Adrenal gland (tissue), 9 donors: ENCODE measurements at regions not wholly inside any gene's neighbourhood (a gene's known extent, or its start where the extent isn't known, plus 50 kb on each side); places are given as distances from the start of the nearest gene placed in this dataset.

Source experiments
- DNase-seq, 7 donors: peaks; one replicate each; pipeline ENCODE4 v3.0.0-alpha.2; 2019 to 2020
- H3K27ac ChIP-seq, 5 donors: fragments of 200-600 bp; sonication (generic) in 4 of 5; 1 replicate in 3 of 5; 2 replicates in 2 of 5; pipeline versions ENCODE4 v1.5.1 to v1.8.0; 2016 to 2020; ENCODE audit warnings: mild to moderate bottlenecking in 1 of 5
- H3K27me3 ChIP-seq: fragments of 200-600 bp; 2 replicates; pipeline ENCODE4 v1.8.0; 2021
- H3K36me3 ChIP-seq, 2 donors: fragments of 200-600 bp; replicated peaks in 1 of 2; 1 replicate in 1 of 2; 2 replicates in 1 of 2; pipeline versions ENCODE4 v1.5.1 to v1.8.0; 2018 to 2022
- H3K4me1 ChIP-seq, 2 donors: fragments of 200-600 bp; replicated peaks in 1 of 2; 1 replicate in 1 of 2; 2 replicates in 1 of 2; pipeline versions ENCODE4 v1.5.1 to v1.8.0; 2018 to 2021
- H3K4me3 ChIP-seq, 4 donors: fragments of 200-600 bp; sonication (generic) in 3 of 4; one replicate each; pipeline ENCODE4 v1.5.1; 2016 to 2018
- H3K9me3 ChIP-seq, 3 donors: fragments of 200-600 bp; sonication (generic) in 1 of 3; replicated peaks in 1 of 3; 1 replicate in 2 of 3; 2 replicates in 1 of 3; pipeline versions ENCODE4 v1.5.1 to v1.8.0; 2016 to 2021
- CTCF ChIP-seq, 6 experiments: fragments of 450-650 bp in 4 of 6; fragments of 200-600 bp in 2 of 6; sonication (generic) in 1 of 6; IDR thresholded peaks; 1 replicate in 5 of 6; 2 replicates in 1 of 6; pipeline versions ENCODE4 v1.5.1 to v1.8.0; 2016 to 2021; ENCODE audit warnings: antibody characterized with exemption in 6 of 6, mild to moderate bottlenecking in 2 of 6, moderate library complexity in 1 of 6
- POLR2A ChIP-seq, 2 donors: fragments of 450-650 bp; IDR thresholded peaks; one replicate each; pipeline ENCODE4 v1.6.1; 2017; ENCODE audit warnings: antibody characterized with exemption in 2 of 2, mild to moderate bottlenecking in 2 of 2, moderate library complexity in 1 of 2
- WGBS, 4 donors: extraction: QIAGEN DNeasy Blood & Tissue Kit in 2 of 4; methylation state at CpG; one replicate each; pipeline versions ENCODE4 v1.1.5 to v1.1.7; 2013 to 2017; 5-methylcytosine and 5-hydroxymethylcytosine counted together
- intact Hi-C, 2 donors: fragments of 100-400 bp; cut with DNase I; formaldehyde crosslinking; loops; one replicate each; pipeline versions ENCODE4 v1.14.1 to v1.15.0; 2022 to 2023
- donor health status: healthy with polysubstance abuse.
- donor health status: Bipolar disorder and iron deficiency.
- donor health status: DM: yes; HTN: yes; CAD: no.
- donor health status: DM: no; HTN: no; CAD: no.
- donor health status: DM: no; HTN: no; CAD: no.

- WGBS, 4 donors, result 55 to 76% (median 72%) methylated on average over 4 of the region's 4 CpGs
- Histone ChIP-seq H3K4me1 (no peaks in the 10 kb centered on the region), H3K9me3 (no peaks in the 10 kb centered on the region), H3K27ac (no peak overlapping the region), H3K36me3 (no peaks in the 10 kb centered on the region), H3K27me3 (no peaks in the 10 kb centered on the region), H3K4me3 (no peak overlapping the region)
- DNase-seq, result no peak
- intact Hi-C loops, result no loop called here
- TF ChIP-seq POLR2A (IDR thresholded peaks at IDR 0.05), result no peak
- no peak for TF ChIP-seq CTCF (IDR thresholded peaks at IDR 0.05)
Measured at GRCh38 chr6:164216368-164216767, 801.9 kb downstream of the QKI start.

- Histone ChIP-seq H3K4me1 (no peaks in the 10 kb centered on the region), H3K27ac (no peak overlapping the region), H3K9me3 (no peaks in the 10 kb centered on the region), H3K4me3 (no peak overlapping the region), H3K27me3 (no peaks in the 10 kb centered on the region), H3K36me3 (no peaks in the 10 kb centered on the region)
- WGBS, 4 donors, result 66 to 82% (median 78%) methylated on average over 8 of the region's 8 CpGs
- TF ChIP-seq CTCF (IDR thresholded peaks at IDR 0.05) (no peak), POLR2A (IDR thresholded peaks at IDR 0.05) (no peak)
- DNase-seq, result no peak
- intact Hi-C loops, result no loop called here
Measured at GRCh38 chr6:164214066-164214465, 799.5 kb downstream of the QKI start.

- no peak overlapping the region for H3K4me3 ChIP-seq
- H3K4me1 ChIP-seq, result no peaks in the 10 kb centered on the region
- H3K27ac ChIP-seq, result no peak overlapping the region
- DNase-seq, result no peak
- WGBS, 4 donors, result 82 to 88% (median 83%) methylated on average over 3 of the region's 3 CpGs
- intact Hi-C loops, result no loop called here
- no peaks in the 10 kb centered on the region for H3K36me3 ChIP-seq
- H3K9me3 ChIP-seq, result no peaks in the 10 kb centered on the region
- no peak for TF ChIP-seq POLR2A (IDR thresholded peaks at IDR 0.05)
- no peak for TF ChIP-seq CTCF (IDR thresholded peaks at IDR 0.05)
- peaks cover 3% of the 10 kb centered on the region for H3K27me3 ChIP-seq
Measured at GRCh38 chr6:164211254-164211653, 796.7 kb downstream of the QKI start.

- Histone ChIP-seq H3K4me1 (no peaks in the 10 kb centered on the region), H3K36me3 (no peaks in the 10 kb centered on the region), H3K27ac (no peak overlapping the region), H3K27me3 (peaks cover 3% of the 10 kb centered on the region), H3K9me3 (no peaks in the 10 kb centered on the region), H3K4me3 (no peak overlapping the region)
- no peak for DNase-seq
- TF ChIP-seq CTCF (IDR thresholded peaks at IDR 0.05) (no peak), POLR2A (IDR thresholded peaks at IDR 0.05) (no peak)
- intact Hi-C loops, result no loop called here
- WGBS, 4 donors, result 73 to 82% (median 81%) methylated on average over 5 of the region's 5 CpGs
Measured at GRCh38 chr6:164210783-164211182, 796.3 kb downstream of the QKI start.
